AG10803 (cell line): ENCODE measurements at regions not wholly inside any gene's neighbourhood (a gene's known extent, or its start where the extent isn't known, plus 50 kb on each side); places are given as distances from the start of the nearest gene placed in this dataset.

Experiments
- DNase-seq: peaks from one replicate; pipeline ENCODE4 v3.0.0; 2010; ENCODE audit warnings: low read depth
- H3K4me3 ChIP-seq: 2 replicates; pipeline ENCODE4 v1.5.1; 2011; ENCODE audit warnings: mild to moderate bottlenecking, low read length, control low read depth
- TF ChIP-seq, protein P1 (sequence below): conservative IDR thresholded peaks from 2 replicates; pipeline ENCODE4 v1.5.1; 2011; ENCODE audit warnings: mild to moderate bottlenecking, low read length, control low read depth, inconsistent platforms

DNA sequence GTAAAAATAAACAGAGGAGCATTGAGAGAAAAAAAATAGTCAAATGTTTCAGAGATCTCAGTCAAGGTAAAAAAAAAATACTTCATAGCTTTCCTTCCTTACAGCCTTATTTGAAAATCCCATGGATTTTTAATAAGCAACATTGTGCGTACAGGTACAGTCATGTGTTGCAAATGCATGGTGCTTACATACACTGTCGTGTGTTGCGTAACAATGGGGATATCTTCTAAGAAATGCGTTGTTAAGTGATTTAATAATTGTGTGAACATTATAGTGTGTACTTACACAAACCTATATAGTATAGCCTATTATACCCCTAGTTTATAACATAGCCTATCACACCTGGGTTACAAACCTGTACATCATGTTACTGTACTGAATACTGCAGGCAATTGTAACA lies 172.0 kb downstream of the UGT8 start:
- TF ChIP-seq, protein P1, sequence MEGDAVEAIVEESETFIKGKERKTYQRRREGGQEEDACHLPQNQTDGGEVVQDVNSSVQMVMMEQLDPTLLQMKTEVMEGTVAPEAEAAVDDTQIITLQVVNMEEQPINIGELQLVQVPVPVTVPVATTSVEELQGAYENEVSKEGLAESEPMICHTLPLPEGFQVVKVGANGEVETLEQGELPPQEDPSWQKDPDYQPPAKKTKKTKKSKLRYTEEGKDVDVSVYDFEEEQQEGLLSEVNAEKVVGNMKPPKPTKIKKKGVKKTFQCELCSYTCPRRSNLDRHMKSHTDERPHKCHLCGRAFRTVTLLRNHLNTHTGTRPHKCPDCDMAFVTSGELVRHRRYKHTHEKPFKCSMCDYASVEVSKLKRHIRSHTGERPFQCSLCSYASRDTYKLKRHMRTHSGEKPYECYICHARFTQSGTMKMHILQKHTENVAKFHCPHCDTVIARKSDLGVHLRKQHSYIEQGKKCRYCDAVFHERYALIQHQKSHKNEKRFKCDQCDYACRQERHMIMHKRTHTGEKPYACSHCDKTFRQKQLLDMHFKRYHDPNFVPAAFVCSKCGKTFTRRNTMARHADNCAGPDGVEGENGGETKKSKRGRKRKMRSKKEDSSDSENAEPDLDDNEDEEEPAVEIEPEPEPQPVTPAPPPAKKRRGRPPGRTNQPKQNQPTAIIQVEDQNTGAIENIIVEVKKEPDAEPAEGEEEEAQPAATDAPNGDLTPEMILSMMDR: no peak
- DNase-seq: no peak
- H3K4me3 ChIP-seq: no peak overlapping the region

DNA sequence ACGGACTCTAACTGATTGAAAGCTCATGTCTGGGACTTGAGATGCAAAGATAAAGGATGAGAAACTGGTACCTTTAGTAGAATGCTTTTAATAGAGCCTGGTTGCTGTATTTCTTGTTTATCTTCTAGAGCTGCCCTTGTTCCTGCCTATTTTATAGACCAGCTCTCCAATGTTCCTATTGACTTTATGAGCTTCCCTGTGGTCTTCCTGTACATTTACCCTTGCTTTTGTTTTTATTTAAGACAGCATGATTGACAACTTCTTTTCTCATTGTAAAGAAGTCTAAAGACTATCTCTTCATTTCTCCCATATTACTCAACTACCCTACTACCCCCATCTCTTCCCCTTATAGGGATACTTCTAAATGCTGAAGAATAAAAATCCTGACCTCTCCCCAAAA lies 174.7 kb downstream of the UGT8 start:
- TF ChIP-seq, protein P1: no peak
- no peak overlapping the region for H3K4me3 ChIP-seq
- no peak for DNase-seq
